B cell (primary cell): ENCODE measurements at regions not wholly inside any gene's neighbourhood (a gene's known extent, or its start where the extent isn't known, plus 50 kb on each side); places are given as distances from the start of the nearest gene placed in this dataset.

Experiments
- ATAC-seq: fragments of 200-7000 bp; cut with Tn5 transposase; one replicate; pipeline ENCODE4 v1.10.0; 2021; ENCODE audit warnings: low read depth, mild to moderate bottlenecking, moderate number of reproducible peaks, moderate library complexity
- CTCF ChIA-PET: fragments of 350-600 bp; sonication (Branson Sonifier 250); formaldehyde crosslinking; loops from one replicate; lab custom pipeline; 2021; ENCODE audit warnings: antibody characterized with exemption, inconsistent platforms; lab: Charles Lee
- POLR2A ChIA-PET: fragments of 350-600 bp; sonication (Branson Sonifier 250); formaldehyde crosslinking; loops from one replicate; lab custom pipeline; 2021; ENCODE audit warnings: antibody characterized with exemption; lab: Charles Lee
- DNase-seq: peaks from one replicate; pipeline ENCODE4 v3.0.0; 2013
- H2AFZ ChIP-seq: 2 replicates; pipeline ENCODE4 v1.6.1; 2012; ENCODE audit warnings: mild to moderate bottlenecking, low read depth, low read length; ENCODE audit not compliant: insufficient read depth, poor library complexity, severe bottlenecking
- H3K27ac ChIP-seq, 2 donors: 1 replicate in 1 of 2; 2 replicates in 1 of 2; pipeline ENCODE4 v1.5.1; 2012 to 2013; ENCODE audit warnings: low read length in 2 of 2, mild to moderate bottlenecking in 2 of 2, moderate library complexity in 1 of 2
- H3K27me3 ChIP-seq, 4 experiments: fragments of 200-600 bp in 1 of 4; sonication (generic) in 1 of 4; replicated peaks in 1 of 4; 1 replicate in 2 of 4; 2 replicates in 2 of 4; pipeline versions ENCODE4 v1.6.1 to v1.7.0; 2013 to 2016; ENCODE audit warnings: low read length in 3 of 4, mild to moderate bottlenecking in 2 of 4, mixed read lengths in 1 of 4, moderate library complexity in 1 of 4; ENCODE audit not compliant: insufficient read depth in 4 of 4, control insufficient read depth in 3 of 4; ENCODE audit errors: control extremely low read depth in 1 of 4
- H3K36me3 ChIP-seq, 2 experiments: replicated peaks in 1 of 2; 1 replicate in 1 of 2; 2 replicates in 1 of 2; pipeline versions ENCODE4 v1.6.1 to v1.7.1; 2013; ENCODE audit warnings: low read length in 1 of 2; ENCODE audit not compliant: insufficient read depth in 2 of 2, control insufficient read depth in 1 of 2; ENCODE audit errors: control extremely low read depth in 1 of 2, extremely low read depth in 1 of 2
- H3K4me1 ChIP-seq, 2 donors: fragments of 200-600 bp in 1 of 2; sonication (generic) in 1 of 2; 1 replicate in 1 of 2; 2 replicates in 1 of 2; pipeline versions ENCODE4 v1.5.1 to v1.6.1; 2013 to 2017; ENCODE audit warnings: low read length in 2 of 2; ENCODE audit not compliant: control insufficient read depth in 2 of 2, insufficient read depth in 2 of 2
- H3K4me2 ChIP-seq: replicated peaks from 2 replicates; pipeline ENCODE3; 2012; ENCODE audit warnings: mild to moderate bottlenecking, low read depth, low read length; ENCODE audit not compliant: poor library complexity, severe bottlenecking
- H3K4me3 ChIP-seq, 5 experiments: fragments of 200-600 bp in 1 of 5; sonication (generic) in 1 of 5; 1 replicate in 3 of 5; 2 replicates in 2 of 5; pipeline versions ENCODE4 v1.5.1 to v1.7.0; 2011 to 2016; ENCODE audit warnings: low read length in 4 of 5, mild to moderate bottlenecking in 4 of 5, low read depth in 2 of 5, control low read depth in 1 of 5, moderate library complexity in 1 of 5; ENCODE audit not compliant: insufficient read depth in 1 of 5; ENCODE audit errors: control extremely low read depth in 1 of 5, extremely low read depth in 1 of 5
- H3K79me2 ChIP-seq: fragments of 200-600 bp; sonication (generic); one replicate; pipeline ENCODE4 v1.6.0; 2016; ENCODE audit warnings: low read length; ENCODE audit not compliant: control insufficient read depth, insufficient read depth
- H3K9ac ChIP-seq: fragments of 200-600 bp; sonication (generic); 2 replicates; pipeline ENCODE4 v1.6.1; 2017; ENCODE audit warnings: mild to moderate bottlenecking, low read length, moderate library complexity
- H3K9me3 ChIP-seq, 3 donors: one replicate each; pipeline versions ENCODE4 v1.6.1 to v1.7.1; 2013; ENCODE audit warnings: low read length in 2 of 3; ENCODE audit not compliant: control insufficient read depth in 2 of 3, insufficient read depth in 1 of 3; ENCODE audit errors: control extremely low read depth in 1 of 3
- H4K20me1 ChIP-seq: 2 replicates; pipeline ENCODE4 v1.6.0; 2012; ENCODE audit warnings: mild to moderate bottlenecking, low read length; ENCODE audit not compliant: insufficient read depth, control insufficient read depth, poor library complexity, severe bottlenecking
- H3K27ac Mint-ChIP-seq: one replicate; pipeline ENCODE4 v1.8.0; 2021; ENCODE audit warnings: mixed read lengths
- H3K27me3 Mint-ChIP-seq: one replicate; pipeline ENCODE4 v1.8.0; 2021; ENCODE audit warnings: mixed read lengths
- H3K4me1 Mint-ChIP-seq: one replicate; pipeline ENCODE4 v1.8.0; 2021; ENCODE audit warnings: mixed read lengths
- H3K4me3 Mint-ChIP-seq: one replicate; pipeline ENCODE4 v1.8.0; 2021; ENCODE audit warnings: mixed read lengths
- H3K9me3 Mint-ChIP-seq: one replicate; pipeline ENCODE4 v1.8.0; 2022; ENCODE audit warnings: mixed read lengths; ENCODE audit not compliant: insufficient read depth
- CTCF ChIP-seq: fragments of 200-600 bp; IDR thresholded peaks from one replicate; pipeline ENCODE4 v1.8.0; 2022; ENCODE audit warnings: antibody characterized with exemption, mild to moderate bottlenecking
- EZH2 ChIP-seq: IDR thresholded peaks from 2 replicates; pipeline ENCODE4 v1.6.1; 2012; ENCODE audit warnings: borderline replicate concordance, low read depth, mild to moderate bottlenecking, moderate library complexity, low read length; ENCODE audit not compliant: insufficient read depth, poor library complexity, severe bottlenecking
- WGBS: methylation state at CpG from one replicate; pipeline ENCODE4 v1.1.5; 2013; ENCODE audit warnings: missing lambda C conversion rate; ENCODE audit not compliant: insufficient coverage; 5-methylcytosine and 5-hydroxymethylcytosine counted together
- intact Hi-C: fragments of 100-400 bp; cut with micrococcal nuclease; formaldehyde crosslinking; loops from one replicate; pipeline ENCODE4 v1.10.0; 2022

GRCh38 chr16:85996843-85997242 lies 97.9 kb downstream of the IRF8 start:
- H3K4me3 Mint-ChIP-seq = no peak overlapping the region
- no peak overlapping the region for H3K9ac ChIP-seq
- POLR2A ChIA-PET = interaction anchor here (0.6 to 1.6 kb wide), 2 partner anchors 10 to 12 kb away, joined by 3 to 5 read pairs; no protein-coding TSS in a partner anchor
- peak overlapping the region in 1 of 2 donors; percentile 75 for H3K27ac ChIP-seq
- intact Hi-C loops = no loop called here
- DNase-seq (no peak), ATAC-seq (no peak)
- no peaks in the 10 kb centered on the region for H3K27me3 Mint-ChIP-seq
- WGBS = 76% methylated on average over 7 of the region's 10 CpGs
- no peaks in the 10 kb centered on the region for H3K9me3 Mint-ChIP-seq
- H3K4me1 Mint-ChIP-seq = peaks cover 73% of the 10 kb centered on the region
- H3K36me3 ChIP-seq = no peaks in the 10 kb centered on the region
- peaks cover 0 to 3% (median 0%) of the 10 kb centered on the region in 3 donors for H3K9me3 ChIP-seq
- no peak overlapping the region for H2AFZ ChIP-seq
- peak overlapping the region; percentile 73 for H3K4me2 ChIP-seq
- H3K4me1 ChIP-seq = peaks cover 70 to 90% of the 10 kb centered on the region in 2 donors
- no peak overlapping the region for H3K27ac Mint-ChIP-seq
- no peaks in the 10 kb centered on the region for H3K27me3 ChIP-seq
- TF ChIP-seq CTCF = no peak
- TF ChIP-seq EZH2 = no peak
- no peak overlapping the region for H3K4me3 ChIP-seq
- no peaks in the 10 kb centered on the region for H4K20me1 ChIP-seq
- CTCF ChIA-PET = interaction anchor here (0.6 to 23.4 kb wide), 5 partner anchors 8 to 177 kb away, joined by 3 to 433 read pairs (median 3); no protein-coding TSS in a partner anchor
- no peaks in the 10 kb centered on the region for H3K79me2 ChIP-seq

DNA sequence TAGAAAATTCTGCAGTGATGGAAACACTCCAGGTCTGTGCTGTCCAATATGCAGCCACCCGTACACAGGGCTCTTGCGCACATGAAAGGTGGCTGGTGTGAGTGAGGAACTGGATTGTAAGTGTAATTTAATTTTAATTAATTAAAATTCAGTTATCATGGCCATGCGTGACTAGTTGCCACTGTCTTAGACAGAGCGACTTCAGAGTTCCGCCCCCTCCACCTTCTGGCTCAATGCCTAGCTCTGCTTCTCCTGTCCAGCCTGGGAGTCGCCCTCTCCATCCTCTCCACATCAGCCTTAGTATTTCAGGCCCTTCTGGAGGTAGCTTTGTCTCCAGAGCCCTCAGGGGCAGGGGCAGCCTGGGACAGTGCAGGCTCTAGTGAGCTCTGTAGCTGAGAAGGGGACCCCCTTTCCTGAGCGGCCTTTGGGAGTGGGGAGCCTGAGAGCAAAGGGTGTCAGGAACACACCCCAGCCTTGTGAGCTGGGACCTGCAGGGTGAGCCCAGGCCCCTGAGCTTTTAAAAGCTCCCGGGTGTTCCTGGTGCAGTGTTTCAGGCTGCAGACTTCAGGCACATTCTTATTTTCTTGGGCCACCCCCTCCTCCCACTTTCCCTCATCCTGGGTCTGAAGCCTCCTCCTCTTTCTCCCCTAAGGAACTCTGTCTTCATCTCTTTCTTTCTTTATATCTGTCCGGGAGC lies 99.4 kb downstream of the IRF8 start:
- peak overlapping the region in 1 of 5 experiments; percentile 16 for H3K4me3 ChIP-seq
- ChIA-PET POLR2A (interaction anchor here (1.6 kb wide), 1 partner anchor 11 kb away, joined by 3 read pairs; no protein-coding TSS in a partner anchor), CTCF (interaction anchor here (0.8 to 23.4 kb wide), 6 partner anchors 9 to 238 kb away, joined by 3 to 433 read pairs (median 8); no protein-coding TSS in a partner anchor)
- H3K79me2 ChIP-seq = no peaks in the 10 kb centered on the region
- DNase-seq = no peak
- peak overlapping the region; percentile 50 for H3K4me2 ChIP-seq
- no peaks in the 10 kb centered on the region for H3K27me3 ChIP-seq
- no peak for ATAC-seq
- H3K9ac ChIP-seq = no peak overlapping the region
- intact Hi-C loops = no loop called here
- Mint-ChIP-seq H3K4me1 (peaks cover 74% of the 10 kb centered on the region), H3K27ac (peak overlapping the region; percentile 67), H3K27me3 (no peaks in the 10 kb centered on the region), H3K9me3 (no peaks in the 10 kb centered on the region), H3K4me3 (peak overlapping the region; percentile 63)
- H3K36me3 ChIP-seq = no peaks in the 10 kb centered on the region
- peak overlapping the region; percentile 36 for H2AFZ ChIP-seq
- no peak overlapping the region for H3K27ac ChIP-seq
- peaks cover 0 to 9% (median 4%) of the 10 kb centered on the region in 3 donors for H3K9me3 ChIP-seq
- WGBS = 94% methylated on average over 7 of the region's 9 CpGs
- TF ChIP-seq EZH2 (no peak), CTCF (no peak)
- no peaks in the 10 kb centered on the region for H4K20me1 ChIP-seq
- peaks cover 78 to 93% of the 10 kb centered on the region in 2 donors for H3K4me1 ChIP-seq
